HL-60/S4 treated with phorbol 12-myristate 13-acetate at 8.2 ng/mL for 4 days and 3 days (cell line): ENCODE measurements at regions not wholly inside any gene's neighbourhood (a gene's known extent, or its start where the extent isn't known, plus 50 kb on each side); places are given as distances from the start of the nearest gene placed in this dataset.
"Not testable (repeated sequence)": the region's sequence is repeated elsewhere in the genome, so short reads cannot be mapped to it uniquely, and the experiment has no call there.

ENCODE experiments used
- in situ Hi-C: fragments of 300-500 bp; cut with MboI; formaldehyde crosslinking; loops from 2 replicates; pipeline ENCODE4 v1.15.0; 2022; ENCODE audit warnings: low sequenced_read_pairs

DNA sequence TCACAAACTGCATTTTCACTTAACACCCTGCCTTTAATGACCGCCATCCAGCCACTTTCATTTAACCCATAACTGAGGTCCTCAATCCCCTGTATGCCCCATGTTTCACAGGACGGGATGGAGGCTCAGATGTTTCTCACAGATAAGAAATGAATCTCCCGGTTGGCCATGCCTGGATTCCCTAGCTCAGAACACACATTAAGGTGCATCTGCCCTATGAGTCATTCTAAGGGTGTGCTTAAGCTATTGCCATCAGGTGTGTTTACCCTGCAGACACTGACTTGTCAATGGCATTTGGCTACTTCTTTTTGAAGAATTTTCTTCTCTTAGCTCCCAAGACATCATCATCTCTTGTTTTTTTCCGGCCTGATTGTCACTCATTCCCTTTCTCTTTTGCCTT is 222.6 kb upstream of the SMIM31 start:
- in situ Hi-C loops, result no loop called here

DNA sequence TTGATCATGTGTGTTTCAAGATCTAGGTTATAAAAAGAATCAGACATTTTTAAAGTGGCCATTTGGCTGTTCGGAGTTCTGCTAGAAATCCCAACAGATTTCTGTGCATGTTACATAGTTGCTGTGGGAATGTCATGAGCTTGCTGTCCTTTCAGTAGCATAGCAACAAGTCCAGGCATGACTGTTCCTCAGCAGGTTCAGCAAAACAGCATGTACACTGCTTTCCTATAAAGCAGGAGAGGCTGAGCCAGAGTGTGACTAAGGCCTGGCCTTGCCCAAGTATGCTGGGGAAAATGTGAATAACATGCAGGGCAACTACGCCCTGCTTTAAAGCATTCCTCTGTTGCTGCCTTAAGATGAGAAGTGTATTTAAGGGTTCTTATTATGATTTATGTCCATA is 217.1 kb upstream of the SMIM31 start:
- in situ Hi-C loops, result no loop called here

DNA sequence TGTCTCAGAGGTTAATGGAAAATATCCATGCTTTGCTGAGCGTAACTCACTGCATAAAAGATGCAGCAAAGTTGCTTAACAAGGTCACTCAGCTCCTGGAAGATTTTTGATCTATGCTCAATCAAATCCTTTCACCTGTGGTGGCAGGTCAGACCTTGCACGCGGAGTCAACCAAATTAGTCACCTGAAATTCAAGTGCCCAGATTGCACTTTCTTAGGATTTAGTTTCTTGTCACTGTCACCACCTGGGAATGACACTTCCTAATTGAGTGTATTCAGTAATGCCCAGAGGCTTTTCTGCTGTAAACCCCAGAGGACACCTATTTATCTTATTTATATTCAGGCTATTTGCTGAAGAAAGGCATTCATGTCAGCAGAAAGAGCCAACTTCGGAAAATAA is 215.8 kb upstream of the SMIM31 start:
- in situ Hi-C loops, result no loop called here

DNA sequence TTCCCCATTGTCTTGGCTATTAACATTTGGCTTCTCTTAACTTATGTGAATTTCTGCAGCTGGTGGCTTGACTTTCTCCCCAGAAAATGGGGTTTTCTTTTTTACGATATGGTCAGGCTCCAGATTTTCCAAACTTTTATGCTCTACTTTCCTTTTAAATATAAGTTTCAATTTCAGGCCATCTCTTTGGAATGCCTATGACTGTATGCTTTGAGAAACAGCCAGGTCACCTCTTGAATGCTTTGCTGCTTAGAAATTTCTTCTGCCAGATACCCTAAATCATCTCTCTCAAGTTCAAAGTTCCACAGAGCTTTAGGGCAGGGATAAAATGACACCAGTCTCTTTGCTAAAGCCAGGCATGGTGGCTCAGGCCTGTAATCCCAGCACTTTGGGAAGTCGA is 212.9 kb upstream of the SMIM31 start:
- in situ Hi-C loops, result no loop called here

DNA sequence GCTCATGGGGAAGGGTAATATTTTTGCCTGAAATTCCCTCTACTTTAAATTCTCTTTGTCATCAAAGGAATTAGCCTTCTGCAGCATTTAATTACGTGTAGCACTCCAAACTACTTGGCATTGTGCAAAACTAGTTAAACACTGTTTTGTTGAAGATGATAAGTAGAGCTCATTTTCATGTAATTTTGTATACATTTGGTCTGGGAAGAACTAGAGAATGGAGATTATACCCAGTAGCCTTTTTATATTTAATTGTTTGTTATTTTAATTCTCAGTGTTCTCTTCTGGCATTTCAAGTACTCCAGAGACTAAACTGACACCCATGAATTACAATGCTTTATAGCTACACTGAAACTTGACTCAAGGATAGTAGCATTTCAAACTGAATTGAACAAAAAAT is 211.5 kb upstream of the SMIM31 start:
- in situ Hi-C loops, result no loop called here

DNA sequence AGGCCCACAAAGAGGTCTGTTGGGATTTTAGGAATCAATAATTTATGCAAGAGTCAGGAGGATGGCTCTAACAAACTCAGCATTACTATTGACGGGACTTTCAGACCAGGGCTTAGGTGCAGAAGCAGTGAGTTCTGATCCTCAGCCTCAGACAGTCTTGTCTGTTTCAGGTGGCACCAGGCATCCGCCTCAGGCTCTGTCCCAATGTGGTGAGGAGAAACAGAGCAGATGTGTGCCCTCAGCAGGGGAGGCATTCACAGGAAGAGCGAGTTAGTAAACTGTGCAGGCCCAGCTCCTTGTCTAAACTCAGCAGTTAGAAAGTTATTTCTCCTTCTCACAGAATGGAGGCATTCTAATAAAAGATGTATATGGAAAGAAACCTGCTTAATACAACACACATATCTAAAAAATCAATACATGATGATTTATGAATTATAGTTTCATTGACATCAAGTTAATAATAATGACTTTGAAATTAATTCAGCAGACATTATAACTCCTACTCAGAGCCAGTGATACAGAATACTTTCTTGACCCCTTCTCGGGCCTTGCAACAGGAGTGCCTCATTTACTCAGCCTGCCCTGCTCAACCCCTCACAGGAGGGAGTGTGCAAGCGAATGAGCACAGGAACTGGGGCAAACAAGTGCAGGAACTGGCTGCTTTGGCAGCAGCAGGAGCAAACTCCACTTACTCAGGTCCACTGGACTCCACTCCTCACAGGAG is 202.8 kb upstream of the SMIM31 start:
- in situ Hi-C loops, result no loop called here

DNA sequence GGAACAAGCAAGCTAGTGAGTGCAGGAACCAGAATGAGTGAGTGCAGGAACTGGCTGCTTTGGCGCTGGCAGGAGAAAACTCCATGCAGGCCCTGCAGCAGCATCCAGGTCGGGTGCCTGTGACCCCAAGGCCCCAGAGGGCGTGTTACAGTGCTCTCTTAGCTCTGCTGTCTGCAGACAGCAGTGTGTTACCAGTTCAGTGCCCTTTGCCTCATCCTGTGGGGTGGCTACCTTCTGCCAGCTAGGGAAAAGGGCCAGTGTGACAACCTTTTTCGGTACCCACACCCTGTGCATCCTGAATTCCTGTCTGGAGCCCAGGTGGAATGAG is 202.3 kb upstream of the SMIM31 start:
- in situ Hi-C loops, result no loop called here

DNA sequence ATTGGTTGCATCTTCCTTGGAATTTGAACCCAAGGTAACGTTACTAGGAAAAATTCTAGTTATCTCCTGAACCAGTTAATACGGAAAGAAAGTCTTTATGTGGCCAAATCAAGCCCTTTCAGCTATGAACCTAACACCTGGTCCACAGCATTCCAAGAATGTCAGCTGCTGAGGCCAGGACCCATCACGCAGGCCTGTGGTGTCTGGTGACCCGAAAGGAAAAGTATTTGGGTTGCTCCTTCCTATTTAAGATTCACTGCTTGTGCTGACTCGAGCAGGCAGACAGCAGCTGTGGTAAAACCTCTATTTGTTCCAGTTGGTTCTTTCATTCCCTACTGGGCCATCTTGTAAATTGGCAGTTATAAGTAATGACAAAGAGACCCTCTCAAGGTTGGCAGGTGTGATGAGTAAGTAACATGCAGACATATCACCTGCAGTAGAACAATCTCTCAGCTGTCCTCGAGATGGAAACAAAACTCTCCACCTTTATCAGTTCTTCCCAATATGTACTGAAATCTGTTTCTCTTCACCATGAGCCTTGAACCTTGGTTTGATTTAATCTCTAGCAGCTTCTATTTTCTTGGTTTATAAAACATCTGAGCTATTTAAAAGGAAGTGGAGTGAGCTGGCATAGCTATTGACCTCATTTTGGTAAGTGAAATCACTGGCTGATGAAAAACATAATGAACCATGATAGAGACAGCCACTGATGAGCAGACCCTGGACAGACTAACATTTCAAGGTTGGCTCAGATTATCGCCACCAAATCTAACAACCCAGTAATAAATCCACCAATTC is 182.1 kb upstream of the SMIM31 start:
- in situ Hi-C loops, result no loop called here

DNA sequence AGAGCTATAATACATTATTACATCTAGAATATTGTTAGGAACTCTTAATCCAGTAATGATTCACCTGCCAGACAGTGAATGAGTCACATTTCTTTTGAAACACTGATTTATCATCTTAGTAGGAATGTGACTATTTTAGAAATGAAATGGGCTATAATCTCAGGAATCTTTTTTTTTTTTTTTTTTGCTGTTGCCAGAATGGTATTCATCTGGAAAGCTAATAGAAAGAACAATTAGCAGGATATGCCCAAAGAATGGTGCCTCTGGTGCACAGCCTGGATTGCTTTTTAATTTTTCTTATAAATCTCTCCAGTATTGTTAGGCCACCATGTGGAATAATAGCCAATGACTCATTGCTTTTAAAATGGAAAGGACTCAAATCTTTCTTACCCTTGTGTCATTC is 181.1 kb upstream of the SMIM31 start:
- in situ Hi-C loops, result no loop called here

DNA sequence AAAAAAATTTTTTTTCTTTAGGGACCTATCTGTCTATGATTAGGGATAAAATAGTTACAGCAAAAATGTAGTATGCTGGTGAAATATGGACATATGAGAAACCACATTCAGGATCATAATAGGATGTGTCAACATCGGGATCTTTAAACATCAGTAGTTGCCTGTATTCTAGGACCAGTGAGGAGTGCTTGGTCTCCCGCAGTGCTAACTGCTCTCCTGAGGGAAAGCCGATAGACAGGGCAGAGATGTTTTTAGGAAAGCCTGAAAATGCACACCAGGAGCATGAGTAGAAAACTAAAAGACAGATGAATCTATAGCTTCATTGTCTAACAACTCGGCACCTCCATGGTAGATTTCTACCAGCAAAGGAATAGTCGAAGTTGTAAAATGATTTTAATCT is 178.1 kb upstream of the SMIM31 start:
- in situ Hi-C loops, result no loop called here

DNA sequence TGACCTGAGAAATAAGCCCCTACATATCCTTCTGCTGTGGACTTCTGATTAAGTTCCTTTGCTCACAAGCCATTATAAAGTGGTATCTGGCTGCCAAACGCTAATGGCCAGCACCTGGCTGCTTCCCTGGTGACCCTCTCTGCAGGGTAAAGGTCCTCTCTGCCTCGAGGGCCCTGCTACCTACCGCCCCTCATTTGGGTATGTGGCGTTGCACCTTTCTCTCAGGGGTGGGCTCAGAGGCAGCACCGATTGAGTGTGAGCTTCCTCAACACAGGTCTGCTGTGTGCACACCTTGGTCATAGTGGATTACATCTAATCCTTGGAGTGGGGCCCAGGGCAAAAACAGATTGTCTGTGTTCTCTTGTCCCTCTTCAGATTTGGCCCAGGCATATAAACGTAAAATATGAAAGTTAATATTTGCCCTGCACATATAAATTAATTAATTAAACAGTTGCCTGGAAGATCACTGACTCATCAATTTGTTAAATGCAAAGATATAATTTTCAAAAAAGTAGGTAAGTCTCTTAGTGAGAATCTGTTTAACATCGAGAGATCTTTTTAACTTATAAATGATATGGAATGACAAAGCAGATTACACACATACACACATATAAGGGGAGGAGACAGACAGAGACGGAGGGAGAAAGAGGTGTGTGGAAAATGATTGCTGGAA is 174.5 kb upstream of the SMIM31 start:
- in situ Hi-C loops, result no loop called here

DNA sequence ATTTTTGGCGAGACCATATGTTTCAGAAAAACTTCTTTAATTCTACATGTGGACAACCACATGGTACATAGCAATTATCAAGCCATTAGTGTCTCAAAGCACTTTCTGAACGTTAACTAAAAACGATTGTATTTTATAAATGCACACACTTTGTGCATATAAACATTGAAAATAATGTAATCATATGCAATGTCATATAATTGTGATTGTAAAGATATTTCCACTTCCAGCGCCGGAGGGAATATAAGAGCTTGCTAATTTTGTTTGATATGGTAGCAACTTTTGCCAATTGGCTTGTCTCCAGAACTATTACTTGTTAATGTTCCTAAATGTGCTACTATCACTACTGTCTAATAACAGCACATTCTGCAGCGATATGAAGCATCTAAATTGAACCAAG is 162.3 kb upstream of the SMIM31 start:
- in situ Hi-C loops, result no loop called here

DNA sequence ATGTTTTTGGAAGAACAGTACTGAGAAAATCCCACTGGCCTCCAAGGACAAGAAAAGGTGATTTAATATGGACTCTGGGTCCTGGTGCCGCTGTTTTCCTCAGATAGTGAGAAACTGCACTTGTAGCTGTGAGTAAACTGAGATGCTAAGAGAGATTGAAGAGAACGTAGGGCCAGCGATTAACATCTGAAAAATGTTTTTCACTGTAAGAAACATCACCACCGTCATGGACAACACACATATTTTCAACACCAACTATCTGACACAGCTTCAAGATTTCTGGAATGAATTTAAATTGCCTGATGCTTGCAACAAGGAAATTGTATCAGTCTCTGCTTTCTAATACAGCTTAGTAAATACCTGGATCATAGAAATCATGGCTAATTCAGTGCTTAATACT is 158.2 kb upstream of the SMIM31 start:
- in situ Hi-C loops, result no loop called here

DNA sequence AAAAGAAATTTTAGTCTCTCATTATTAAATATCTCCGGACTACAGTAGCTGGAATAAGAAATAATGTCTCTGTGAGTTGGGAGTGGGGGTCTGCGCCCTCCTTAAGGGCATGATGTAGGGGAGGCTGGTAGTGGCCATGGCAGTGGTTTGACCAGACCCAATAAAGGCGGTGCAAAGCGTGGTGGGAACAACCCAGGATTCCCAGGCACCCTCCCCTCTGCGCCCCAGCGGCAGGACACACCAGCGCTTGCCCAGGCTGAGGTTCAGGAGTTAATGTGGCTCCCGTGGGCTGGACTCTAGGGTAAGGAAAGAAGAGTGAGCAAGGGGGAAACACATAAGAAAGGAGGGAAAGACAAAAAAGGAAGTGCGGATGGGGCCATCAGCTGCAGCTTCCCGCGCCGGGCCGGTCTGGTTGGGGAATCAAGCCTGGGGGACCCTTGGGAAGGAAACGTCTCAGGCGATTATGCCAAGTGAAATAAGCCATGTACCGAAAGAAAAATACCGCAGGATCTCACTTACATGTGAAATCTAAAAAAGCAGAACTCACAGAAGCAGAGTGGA is 157.5 kb upstream of the SMIM31 start:
- in situ Hi-C loops, result no loop called here

DNA sequence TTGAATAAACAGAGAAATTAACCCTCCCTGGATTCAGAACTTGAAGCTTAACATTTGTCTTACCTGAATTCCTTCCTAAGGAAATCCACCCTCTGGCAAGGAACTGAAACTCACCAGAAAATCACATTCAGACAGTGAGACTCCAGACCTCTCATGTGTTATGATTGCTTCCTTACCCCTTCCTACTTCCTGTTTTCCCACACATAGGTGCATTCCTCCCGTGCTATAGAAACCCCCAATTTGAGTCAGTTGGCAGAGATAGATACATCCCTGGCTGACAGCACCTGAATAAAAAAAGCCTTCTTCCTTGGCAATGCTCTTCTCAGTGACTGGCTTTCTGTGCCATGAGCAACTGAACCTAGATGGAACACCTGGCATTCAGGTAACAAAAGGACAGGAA is 157.0 kb upstream of the SMIM31 start:
- in situ Hi-C loops, result no loop called here

DNA sequence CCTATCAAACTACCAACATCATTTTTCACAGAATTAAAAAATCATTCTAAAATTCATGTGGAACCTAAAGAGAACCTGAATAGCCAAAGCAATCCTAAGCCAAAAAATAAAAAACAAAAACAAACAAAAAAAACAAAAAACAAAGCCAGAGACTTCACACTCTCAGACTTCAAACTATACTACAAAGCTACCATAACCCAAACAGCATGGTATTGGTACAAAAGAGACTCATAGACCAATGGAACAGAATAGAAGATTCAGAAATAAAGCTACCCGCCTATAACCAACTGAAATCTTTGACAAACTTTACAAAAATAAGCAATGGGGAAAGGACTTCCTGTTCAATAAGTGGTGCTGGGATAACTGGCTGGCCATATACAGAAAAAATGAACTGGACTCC is 152.3 kb upstream of the SMIM31 start:
- in situ Hi-C loops, result no loop called here

DNA sequence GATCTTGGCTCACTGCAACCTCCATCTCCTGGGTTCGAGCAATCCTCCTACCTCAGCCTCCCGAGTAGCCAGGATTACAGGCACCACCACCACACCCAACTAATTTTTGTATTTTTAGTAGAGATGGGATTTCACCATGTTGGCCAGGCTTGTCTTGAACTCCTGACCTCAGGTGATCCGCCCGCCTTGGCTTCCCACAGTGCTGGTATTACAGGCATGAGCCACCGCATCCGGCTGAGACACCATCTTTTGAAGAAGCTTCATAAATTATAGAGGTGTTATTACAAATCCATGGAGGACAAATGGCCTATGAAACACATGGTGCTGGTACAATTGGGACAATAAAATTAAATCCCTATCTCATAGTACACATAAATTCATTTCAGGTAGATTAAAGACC is 148.1 kb upstream of the SMIM31 start:
- in situ Hi-C loops, result not testable (repeated sequence)

DNA sequence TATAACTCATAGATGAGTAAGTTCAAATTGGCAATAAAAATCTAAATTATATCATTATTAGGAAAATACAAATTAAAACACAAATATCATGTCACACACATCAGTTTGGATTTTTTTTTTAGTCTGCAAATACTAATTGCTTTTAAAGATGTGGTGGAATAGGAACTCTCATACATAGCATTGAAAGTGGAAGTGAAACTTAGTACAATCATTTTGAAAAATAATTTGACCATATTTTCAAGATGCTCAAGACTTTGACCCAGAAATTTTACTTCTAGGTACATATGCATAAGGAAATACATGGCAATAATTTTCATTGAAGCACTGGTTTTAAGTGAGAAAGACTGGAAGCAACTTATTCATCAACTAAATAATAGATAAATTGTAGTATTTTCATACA is 147.5 kb upstream of the SMIM31 start:
- in situ Hi-C loops, result no loop called here

DNA sequence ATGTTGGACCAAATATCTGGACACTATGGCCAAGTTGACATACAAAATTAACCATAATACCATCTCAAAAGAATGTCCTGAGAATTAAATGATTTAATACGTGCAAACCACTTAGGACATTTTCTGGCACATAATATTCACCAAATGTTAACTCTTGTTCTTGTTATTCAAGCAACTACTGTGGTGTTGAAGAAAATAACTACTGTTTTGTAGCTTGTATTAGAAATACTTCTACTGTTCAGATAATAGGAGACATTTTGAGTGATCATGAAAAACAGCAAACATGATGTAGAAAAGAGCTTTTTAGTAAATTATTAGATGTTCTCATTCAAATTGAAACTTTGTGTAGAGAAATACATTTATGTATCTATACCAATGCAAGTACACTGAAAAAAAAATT is 140.7 kb upstream of the SMIM31 start:
- in situ Hi-C loops, result no loop called here

DNA sequence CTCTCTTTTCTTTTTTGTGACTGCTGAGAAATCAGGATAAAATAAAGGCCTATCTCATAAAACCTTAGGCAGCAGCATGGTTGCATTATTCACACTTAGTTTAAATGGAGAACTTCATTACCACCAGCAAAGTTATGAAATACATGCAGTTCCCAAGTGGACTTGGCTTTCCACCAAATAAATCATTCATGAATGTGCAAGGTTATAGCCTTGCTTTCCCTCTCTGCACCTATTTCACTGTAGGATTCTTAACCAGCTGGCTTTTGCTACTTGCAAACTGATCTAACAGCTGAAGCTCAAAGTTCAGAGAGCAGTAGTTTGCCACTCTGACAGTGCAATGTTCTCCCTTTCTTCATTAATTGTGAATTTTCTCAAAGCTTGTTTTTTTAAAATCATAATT is 140.1 kb upstream of the SMIM31 start:
- in situ Hi-C loops, result no loop called here

DNA sequence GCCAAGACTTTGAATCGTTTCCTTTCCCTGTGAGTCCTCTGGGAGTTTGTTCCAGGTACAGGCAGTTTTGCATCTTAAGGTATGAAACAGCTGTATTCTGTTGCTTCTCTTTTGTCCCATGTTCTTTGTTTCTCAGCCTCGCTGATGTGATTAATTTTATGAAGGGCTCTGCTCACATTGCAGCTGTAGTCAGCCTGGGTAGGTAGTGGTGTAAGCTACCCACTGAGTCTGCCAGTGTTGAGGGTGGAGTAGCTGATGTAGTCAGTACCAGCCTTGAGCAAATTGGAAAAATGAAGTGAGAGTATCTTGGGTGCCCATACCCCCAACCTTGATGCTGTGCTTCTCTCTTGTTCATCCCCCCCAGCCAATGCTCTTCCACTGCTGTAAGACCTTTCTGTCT is 139.6 kb upstream of the SMIM31 start:
- in situ Hi-C loops, result no loop called here

DNA sequence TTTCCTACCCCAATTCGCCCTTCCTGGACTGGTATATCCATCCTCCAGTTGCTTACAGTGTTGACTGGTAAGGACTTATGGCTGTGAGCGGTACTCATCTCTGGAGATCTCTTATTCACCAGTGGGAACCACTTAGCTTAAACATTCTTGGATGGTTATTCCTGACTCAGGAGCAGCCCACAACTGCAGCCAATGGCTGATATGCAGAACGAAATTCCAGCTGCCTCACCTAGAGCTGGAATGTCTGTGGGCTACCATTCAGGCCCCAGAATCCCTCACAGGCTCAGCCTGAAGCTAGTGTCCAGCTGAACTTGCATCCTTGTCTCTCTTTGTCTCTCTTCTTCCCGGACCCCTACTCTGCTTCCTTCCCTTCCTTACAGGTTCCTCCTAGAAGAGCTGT is 138.9 kb upstream of the SMIM31 start:
- in situ Hi-C loops, result no loop called here
